IPS DF 6.9 (cell line): ENCODE measurements at regions not wholly inside any gene's neighbourhood (a gene's known extent, or its start where the extent isn't known, plus 50 kb on each side); places are given as distances from the start of the nearest gene placed in this dataset.

ENCODE experiments used
- DNase-seq: peaks from one replicate; pipeline ENCODE4 v3.0.0-alpha.2; 2013; ENCODE audit warnings: low read depth, low spot score
- H3K27ac ChIP-seq: one replicate; pipeline ENCODE4 v1.5.1; 2013; ENCODE audit warnings: low read length, control low read depth
- H3K27me3 ChIP-seq: 2 replicates; pipeline ENCODE4 v1.6.1; 2013; ENCODE audit warnings: mild to moderate bottlenecking, low read length; ENCODE audit not compliant: control insufficient read depth, insufficient read depth
- H3K36me3 ChIP-seq: 2 replicates; pipeline ENCODE4 v1.6.1; 2013; ENCODE audit warnings: low read length; ENCODE audit not compliant: control insufficient read depth, insufficient read depth
- H3K4me1 ChIP-seq: 2 replicates; pipeline ENCODE4 v1.6.1; 2013; ENCODE audit warnings: low read length; ENCODE audit not compliant: control insufficient read depth, insufficient read depth
- H3K4me3 ChIP-seq: 2 replicates; pipeline ENCODE4 v1.5.1; 2013; ENCODE audit warnings: mild to moderate bottlenecking, low read length
- H3K9me3 ChIP-seq: 2 replicates; pipeline ENCODE4 v1.6.1; 2013; ENCODE audit warnings: low read length, inconsistent platforms; ENCODE audit not compliant: control insufficient read depth, insufficient read depth
- WGBS: extraction: QIAGEN DNeasy Blood & Tissue Kit; methylation state at CpG from one replicate; pipeline ENCODE4 v1.1.7; 2013; ENCODE audit warnings: mixed read lengths, missing lambda C conversion rate; ENCODE audit not compliant: insufficient read length, insufficient coverage; 5-methylcytosine and 5-hydroxymethylcytosine counted together

- no peak overlapping the region for H3K4me3 ChIP-seq
- no peaks in the 10 kb centered on the region for H3K4me1 ChIP-seq
- no peak overlapping the region for H3K27ac ChIP-seq
- no peak for DNase-seq
- no peaks in the 10 kb centered on the region for H3K27me3 ChIP-seq
- no CpG with 5 or more reads among the region's 2 CpGs for WGBS
- H3K9me3 ChIP-seq = no peaks in the 10 kb centered on the region
- H3K36me3 ChIP-seq = no peaks in the 10 kb centered on the region; the same call in 1 of the 2 replicates
Observed at GRCh38 chr7:86931439-86931838, 128.0 kb downstream of the ELAPOR2 start.

- DNase-seq = no peak
- no peak overlapping the region for H3K27ac ChIP-seq
- H3K9me3 ChIP-seq = no peaks in the 10 kb centered on the region
- no peaks in the 10 kb centered on the region for H3K4me1 ChIP-seq
- no CpG with 5 or more reads among the region's 5 CpGs for WGBS
- H3K4me3 ChIP-seq = no peak overlapping the region
- H3K36me3 ChIP-seq = no peaks in the 10 kb centered on the region
- no peaks in the 10 kb centered on the region for H3K27me3 ChIP-seq
Observed at GRCh38 chr7:86930554-86931307, 128.7 kb downstream of the ELAPOR2 start.

GRCh38 chr7:86929293-86930109 is 130.0 kb downstream of the ELAPOR2 start:
- Histone ChIP-seq H3K36me3 (no peaks in the 10 kb centered on the region), H3K27ac (no peak overlapping the region), H3K4me1 (no peaks in the 10 kb centered on the region), H3K27me3 (no peaks in the 10 kb centered on the region), H3K4me3 (no peak overlapping the region), H3K9me3 (no peaks in the 10 kb centered on the region)
- WGBS = no CpG with 5 or more reads among the region's 4 CpGs
- DNase-seq = no peak

- Histone ChIP-seq H3K4me1 (no peaks in the 10 kb centered on the region), H3K27me3 (no peaks in the 10 kb centered on the region), H3K27ac (no peak overlapping the region), H3K9me3 (no peaks in the 10 kb centered on the region), H3K36me3 (no peaks in the 10 kb centered on the region), H3K4me3 (no peak overlapping the region)
- WGBS = no CpG with 5 or more reads among the region's 3 CpGs
- no peak for DNase-seq
Observed at GRCh38 chr7:86928308-86928707, 131.1 kb downstream of the ELAPOR2 start.

GRCh38 chr7:86926732-86927131 is 132.7 kb downstream of the ELAPOR2 start:
- Histone ChIP-seq H3K27me3 (no peaks in the 10 kb centered on the region), H3K27ac (no peak overlapping the region), H3K4me1 (no peaks in the 10 kb centered on the region), H3K4me3 (no peak overlapping the region), H3K36me3 (no peaks in the 10 kb centered on the region), H3K9me3 (no peaks in the 10 kb centered on the region)
- no CpG with 5 or more reads among the region's 2 CpGs for WGBS
- DNase-seq = no peak

- no peak overlapping the region for H3K4me3 ChIP-seq
- H3K27ac ChIP-seq = no peak overlapping the region
- H3K9me3 ChIP-seq = no peaks in the 10 kb centered on the region
- H3K27me3 ChIP-seq = no peaks in the 10 kb centered on the region
- H3K4me1 ChIP-seq = no peaks in the 10 kb centered on the region
- WGBS = no CpG with 5 or more reads among the region's 1 CpG
- DNase-seq = no peak
- no peaks in the 10 kb centered on the region for H3K36me3 ChIP-seq
Observed at GRCh38 chr7:86925221-86925620, 134.2 kb downstream of the ELAPOR2 start.

- Histone ChIP-seq H3K4me1 (no peaks in the 10 kb centered on the region), H3K36me3 (no peaks in the 10 kb centered on the region), H3K4me3 (no peak overlapping the region), H3K9me3 (no peaks in the 10 kb centered on the region), H3K27me3 (no peaks in the 10 kb centered on the region), H3K27ac (no peak overlapping the region)
- DNase-seq = no peak
Observed at GRCh38 chr7:86923527-86923926, 135.9 kb downstream of the ELAPOR2 start.

DNA sequence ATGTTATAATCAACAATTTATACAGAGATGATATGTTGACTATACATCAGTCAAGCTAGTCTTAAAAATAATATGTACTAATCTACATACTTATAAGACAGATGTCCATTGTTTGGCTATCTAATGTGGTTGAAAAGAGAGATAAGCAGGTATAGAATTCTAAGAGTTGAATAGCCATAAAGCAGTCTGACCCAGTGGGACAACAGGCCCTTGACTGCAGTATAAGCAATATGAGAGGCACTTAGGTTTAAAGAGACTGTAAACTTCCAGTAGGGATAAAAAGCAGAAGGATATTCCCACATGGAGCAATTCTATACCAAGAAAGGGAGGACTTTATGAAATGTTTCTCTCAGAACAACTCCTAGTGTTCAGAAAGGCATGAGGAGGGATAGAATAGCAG is 139.3 kb downstream of the ELAPOR2 start:
- Histone ChIP-seq H3K4me3 (no peak overlapping the region), H3K27me3 (no peaks in the 10 kb centered on the region), H3K9me3 (no peaks in the 10 kb centered on the region), H3K36me3 (no peaks in the 10 kb centered on the region), H3K4me1 (no peaks in the 10 kb centered on the region), H3K27ac (no peak overlapping the region)
- no peak for DNase-seq

DNA sequence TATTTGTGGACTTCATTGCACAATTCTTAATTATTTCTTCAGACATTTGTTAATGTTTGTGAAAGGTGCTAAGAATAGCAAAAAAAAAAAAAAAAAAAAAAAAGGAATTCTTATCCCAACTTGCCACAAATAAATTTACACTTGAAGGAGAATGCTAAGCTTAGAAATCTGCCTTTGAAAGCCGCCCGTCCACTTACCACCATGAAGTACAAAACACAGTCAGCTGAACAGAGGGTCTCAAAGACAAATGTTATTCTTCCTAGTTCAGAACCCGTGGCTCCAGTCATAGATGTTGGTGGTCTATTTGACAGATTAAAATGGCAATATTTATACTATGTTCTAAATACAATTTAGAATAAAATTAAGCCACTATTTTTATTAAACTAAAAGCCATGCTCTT is 141.2 kb downstream of the ELAPOR2 start:
- H3K27ac ChIP-seq = no peak overlapping the region
- H3K4me1 ChIP-seq = no peaks in the 10 kb centered on the region
- no peaks in the 10 kb centered on the region for H3K9me3 ChIP-seq
- no peak for DNase-seq
- no CpG with 5 or more reads among the region's 3 CpGs for WGBS
- H3K27me3 ChIP-seq = no peaks in the 10 kb centered on the region
- no peaks in the 10 kb centered on the region for H3K36me3 ChIP-seq
- H3K4me3 ChIP-seq = no peak overlapping the region

DNA sequence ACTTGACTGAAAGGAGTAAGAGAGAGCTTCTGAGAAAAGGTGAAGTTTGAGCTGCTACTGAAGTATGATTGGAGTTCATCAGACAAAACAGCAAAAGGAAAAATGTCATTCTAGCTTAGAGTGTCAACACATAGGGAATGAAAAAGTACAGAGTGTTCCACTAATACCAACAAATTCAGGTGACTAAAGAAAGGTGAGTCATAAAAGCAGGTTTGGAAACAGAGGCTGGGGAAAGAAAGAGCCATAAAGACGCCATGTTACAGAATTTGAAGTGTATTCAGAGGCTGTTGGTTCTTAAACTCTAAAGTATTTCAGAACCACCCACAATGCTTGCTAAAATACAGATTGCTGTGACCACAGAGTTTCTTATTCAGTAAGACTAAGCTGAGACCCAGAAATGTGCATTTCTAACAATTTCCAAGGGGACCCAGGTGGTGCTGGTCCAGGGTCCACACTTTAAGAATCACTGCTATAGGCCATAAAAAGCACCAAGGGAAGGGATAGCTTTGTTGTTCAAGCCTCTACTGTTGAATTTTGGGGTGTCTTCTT is 143.1 kb downstream of the ELAPOR2 start:
- Histone ChIP-seq H3K9me3 (no peaks in the 10 kb centered on the region), H3K4me1 (no peaks in the 10 kb centered on the region), H3K4me3 (no peak overlapping the region), H3K27me3 (no peaks in the 10 kb centered on the region), H3K36me3 (no peaks in the 10 kb centered on the region), H3K27ac (no peak overlapping the region)
- no CpG with 5 or more reads among the region's 1 CpG for WGBS
- no peak for DNase-seq
